DND-41 (cell line): ENCODE measurements at regions not wholly inside any gene's neighbourhood (a gene's known extent, or its start where the extent isn't known, plus 50 kb on each side); places are given as distances from the start of the nearest gene placed in this dataset.

ENCODE experiments used
- CTCF ChIP-seq: IDR thresholded peaks from 2 replicates; pipeline ENCODE4 v1.5.1; 2012; ENCODE audit warnings: borderline replicate concordance, low read length, moderate library complexity, mild to moderate bottlenecking; ENCODE audit not compliant: poor library complexity, severe bottlenecking; ENCODE audit errors: extremely low read depth
- EZH2 ChIP-seq: IDR thresholded peaks from 3 replicates; pipeline ENCODE4 v1.6.1; 2012; ENCODE audit warnings: borderline replicate concordance, low read depth, mild to moderate bottlenecking, moderate library complexity, low read length, inconsistent platforms; ENCODE audit not compliant: severe bottlenecking

- no peak for TF ChIP-seq CTCF
- no peak for TF ChIP-seq EZH2
Observed at GRCh38 chr12:75881920-75882319, 149.7 kb downstream of the PHLDA1 start.
